ENCODE measurements at regions not wholly inside any gene's neighbourhood (a gene's known extent, or its start where the extent isn't known, plus 50 kb on each side); places are given as distances from the start of the nearest gene placed in this dataset.

DNA sequence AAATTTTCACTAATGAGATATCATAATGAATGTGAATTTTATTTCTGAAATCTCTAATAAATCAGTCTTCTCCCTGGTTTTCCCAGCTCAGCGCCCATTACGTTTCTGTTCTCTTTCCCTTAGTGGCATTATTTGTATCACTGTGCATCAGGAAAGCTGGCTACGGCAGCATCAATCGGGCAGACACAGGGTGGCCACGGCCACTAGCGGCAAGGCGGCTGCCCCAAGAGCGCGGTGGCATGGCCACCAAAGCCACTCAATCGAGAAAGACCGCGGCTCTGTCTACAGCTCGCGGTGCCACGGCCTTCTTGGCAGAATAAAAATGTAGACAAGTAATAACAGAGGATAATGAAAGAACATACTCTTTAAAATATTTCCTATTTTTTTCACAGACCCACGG, 168.0 kb downstream of the RPIA start:
- TF ChIP-seq, protein P1, sequence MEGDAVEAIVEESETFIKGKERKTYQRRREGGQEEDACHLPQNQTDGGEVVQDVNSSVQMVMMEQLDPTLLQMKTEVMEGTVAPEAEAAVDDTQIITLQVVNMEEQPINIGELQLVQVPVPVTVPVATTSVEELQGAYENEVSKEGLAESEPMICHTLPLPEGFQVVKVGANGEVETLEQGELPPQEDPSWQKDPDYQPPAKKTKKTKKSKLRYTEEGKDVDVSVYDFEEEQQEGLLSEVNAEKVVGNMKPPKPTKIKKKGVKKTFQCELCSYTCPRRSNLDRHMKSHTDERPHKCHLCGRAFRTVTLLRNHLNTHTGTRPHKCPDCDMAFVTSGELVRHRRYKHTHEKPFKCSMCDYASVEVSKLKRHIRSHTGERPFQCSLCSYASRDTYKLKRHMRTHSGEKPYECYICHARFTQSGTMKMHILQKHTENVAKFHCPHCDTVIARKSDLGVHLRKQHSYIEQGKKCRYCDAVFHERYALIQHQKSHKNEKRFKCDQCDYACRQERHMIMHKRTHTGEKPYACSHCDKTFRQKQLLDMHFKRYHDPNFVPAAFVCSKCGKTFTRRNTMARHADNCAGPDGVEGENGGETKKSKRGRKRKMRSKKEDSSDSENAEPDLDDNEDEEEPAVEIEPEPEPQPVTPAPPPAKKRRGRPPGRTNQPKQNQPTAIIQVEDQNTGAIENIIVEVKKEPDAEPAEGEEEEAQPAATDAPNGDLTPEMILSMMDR (IDR thresholded peaks at IDR 0.05 in 4 of 5, conservative IDR thresholded peaks at IDR 0.05 in 1 of 5): no peak
- DNase-seq: no peak
- H3K27ac ChIP-seq: peak overlapping the region in 1 of 4 donors; percentile 58
- H3K27me3 ChIP-seq: no peaks in the 10 kb centered on the region
- H3K36me3 ChIP-seq: no peaks in the 10 kb centered on the region
- no peak for ATAC-seq
- intact Hi-C loops (cut with DNase I; ENCODE audit: low total_unique reads) (no loop called here), in situ Hi-C loops (cut with MboI; ENCODE audit: low sequenced_read_pairs in 4 of 4) (no loop called here)
- no peaks in the 10 kb centered on the region for H3K9me3 ChIP-seq
- no peak overlapping the region for H3K4me3 ChIP-seq
- H3K4me1 ChIP-seq: peaks cover 0 to 4% of the 10 kb centered on the region in 2 donors

DNA sequence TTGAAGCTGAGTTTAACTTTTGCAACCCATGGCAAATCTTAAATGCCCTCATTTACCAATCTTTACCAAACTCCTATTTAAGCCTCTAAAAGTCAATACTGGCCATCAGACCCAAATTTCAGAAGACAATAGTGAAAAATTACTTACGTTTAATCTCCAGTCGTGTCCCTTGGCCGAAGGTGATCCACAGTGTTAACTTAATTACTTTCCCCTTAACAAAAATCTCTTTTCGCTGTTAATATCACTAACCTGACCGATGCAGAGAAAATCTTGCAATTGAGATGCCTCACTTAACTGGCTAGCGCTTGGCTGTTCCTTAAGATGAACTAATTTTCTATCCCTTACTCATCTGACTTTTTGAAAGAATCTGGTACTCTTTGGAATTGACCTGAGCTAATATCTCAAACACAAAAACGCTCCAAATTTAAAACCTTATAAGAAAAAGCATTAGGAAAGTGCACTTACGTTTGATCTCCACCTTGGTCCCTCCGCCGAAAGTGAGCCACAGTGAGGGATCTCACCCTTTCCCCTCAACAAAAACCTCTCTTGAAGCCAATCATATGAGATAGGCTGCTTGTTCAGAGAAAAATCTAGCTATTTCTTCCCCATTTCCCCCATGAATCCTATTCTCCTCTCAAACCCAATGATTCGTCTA, 169.1 kb downstream of the RPIA start:
- peak overlapping the region in 2 of 4 donors; percentile 43 to 58 for H3K27ac ChIP-seq
- H3K27me3 ChIP-seq: no peaks in the 10 kb centered on the region
- no peak for DNase-seq
- intact Hi-C loops (cut with DNase I; ENCODE audit: low total_unique reads): no loop called here
- H3K4me3 ChIP-seq: peak overlapping the region in 1 of 4 donors; percentile 25
- TF ChIP-seq POLR2A (IDR thresholded peaks at IDR 0.05): no peak
- TF ChIP-seq, protein P1 (IDR thresholded peaks at IDR 0.05 in 4 of 5, conservative IDR thresholded peaks at IDR 0.05 in 1 of 5): no peak
- no peaks in the 10 kb centered on the region for H3K9me3 ChIP-seq
- peaks cover 0 to 4% of the 10 kb centered on the region in 2 donors for H3K4me1 ChIP-seq
- in situ Hi-C loops (cut with MboI; ENCODE audit: low sequenced_read_pairs in 4 of 4): no loop called here
- ATAC-seq: no peak
- H3K36me3 ChIP-seq: no peaks in the 10 kb centered on the region

DNA sequence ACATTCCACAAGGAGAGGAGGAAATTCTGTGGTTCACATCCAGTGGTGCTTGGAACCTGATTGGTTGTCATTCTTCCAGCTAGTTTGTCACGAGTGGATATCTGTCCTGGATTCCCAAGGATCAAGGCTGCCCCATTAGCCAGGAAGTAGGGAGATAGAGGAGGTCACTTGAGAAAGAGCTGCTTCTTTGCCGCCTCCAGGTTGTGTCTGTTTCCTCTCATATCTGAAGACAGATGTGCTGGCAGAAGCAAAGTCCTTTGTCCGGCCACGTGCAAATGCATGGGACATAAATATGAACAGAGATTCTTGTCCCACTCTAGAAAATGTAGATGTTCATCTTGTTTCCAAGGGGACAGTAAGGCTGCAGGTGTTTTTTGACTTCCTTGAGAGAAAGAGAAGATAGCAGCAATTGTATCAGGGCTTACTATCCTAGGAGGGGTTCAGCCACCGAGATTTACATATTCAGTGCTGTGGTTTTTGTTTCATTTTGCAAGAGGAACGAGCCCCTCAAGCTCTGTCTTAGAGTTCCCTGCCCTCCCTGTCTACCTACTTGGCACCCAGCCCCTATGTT, 174.4 kb downstream of the RPIA start:
- no peak for TF ChIP-seq POLR2A (IDR thresholded peaks at IDR 0.05)
- TF ChIP-seq, protein P1 (IDR thresholded peaks at IDR 0.05 in 4 of 5, conservative IDR thresholded peaks at IDR 0.05 in 1 of 5): no peak
- no peak overlapping the region for H3K27ac ChIP-seq
- intact Hi-C loops (cut with DNase I; ENCODE audit: low total_unique reads): no loop called here

DNA sequence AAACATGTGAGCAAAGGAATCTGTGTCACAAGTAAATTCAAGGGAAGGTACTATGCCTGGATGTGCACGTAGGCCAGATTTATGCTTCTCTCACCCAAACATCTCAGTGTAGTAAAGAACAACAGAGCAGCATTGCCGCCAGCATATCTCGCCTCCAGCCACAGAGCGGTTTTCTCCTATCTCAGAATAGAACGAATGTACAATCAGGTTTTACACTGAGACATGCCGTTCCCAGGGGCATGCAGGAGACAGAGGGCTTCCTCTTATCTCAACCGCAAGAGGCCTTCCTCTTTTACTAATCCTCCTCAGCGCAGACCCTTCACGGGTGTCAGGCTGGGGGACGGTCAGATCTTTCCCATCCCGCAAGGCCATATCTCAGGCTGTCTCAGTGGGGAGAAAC, 175.3 kb downstream of the RPIA start:
- Histone ChIP-seq H3K27ac (no peak overlapping the region), H3K36me3 (no peaks in the 10 kb centered on the region), H3K9me3 (no peaks in the 10 kb centered on the region), H3K4me3 (no peak overlapping the region), H3K27me3 (no peaks in the 10 kb centered on the region), H3K4me1 (no peaks in the 10 kb centered on the region)
- DNase-seq (no peak), ATAC-seq (no peak)
- intact Hi-C loops (cut with DNase I; ENCODE audit: low total_unique reads) (no loop called here), in situ Hi-C loops (cut with MboI; ENCODE audit: low sequenced_read_pairs in 4 of 4) (no loop called here)
- TF ChIP-seq POLR2A (IDR thresholded peaks at IDR 0.05): no peak
- TF ChIP-seq, protein P1 (IDR thresholded peaks at IDR 0.05 in 4 of 5, conservative IDR thresholded peaks at IDR 0.05 in 1 of 5): no peak

More for the DNA sequence above, 174.4 kb downstream of the RPIA start:
- Histone ChIP-seq H3K4me1 (no peaks in the 10 kb centered on the region), H3K36me3 (no peaks in the 10 kb centered on the region), H3K27me3 (no peaks in the 10 kb centered on the region), H3K4me3 (no peak overlapping the region), H3K9me3 (no peaks in the 10 kb centered on the region)
- ATAC-seq (no peak), DNase-seq (no peak)
- in situ Hi-C loops (cut with MboI; ENCODE audit: low sequenced_read_pairs in 4 of 4): no loop called here

Data from gastrocnemius medialis (tissue), 4 donors.